ENCODE measurements at regions not wholly inside any gene's neighbourhood (a gene's known extent, or its start where the extent isn't known, plus 50 kb on each side); places are given as distances from the start of the nearest gene placed in this dataset.

GRCh38 chr11:70641369-70641768, 243.0 kb downstream of the CTTN start:
- H3K9me3 ChIP-seq (ENCODE audit: control insufficient read depth in 4 of 4, low read length in 3 of 4): no peaks in the 10 kb centered on the region
- no peak for DNase-seq (ENCODE audit: low spot score)
- no peaks in the 10 kb centered on the region for H3K27me3 ChIP-seq (ENCODE audit: control insufficient read depth in 4 of 4, insufficient read depth in 4 of 4, low read length in 3 of 4)
- TF ChIP-seq RAD21 (IDR thresholded peaks at IDR 0.05) (no peak), ATF3 (IDR thresholded peaks at IDR 0.05) (no peak), NR2F2 (IDR thresholded peaks at IDR 0.05) (no peak), HNF4A (conservative IDR thresholded peaks at IDR 0.05) (no peak)
- H3K36me3 ChIP-seq (ENCODE audit: control insufficient read depth in 4 of 4, insufficient read depth in 3 of 4, low read depth in 1 of 4, low read length in 3 of 4): no peaks in the 10 kb centered on the region
- WGBS: 72% methylated on average over 12 of the region's 12 CpGs
- H3K4me1 ChIP-seq (ENCODE audit: control insufficient read depth in 4 of 4, insufficient read depth in 4 of 4, low read length in 3 of 4): no peaks in the 10 kb centered on the region
- no peak overlapping the region for H3K9ac ChIP-seq (ENCODE audit: low read depth in 1 of 2, low read length in 2 of 2)
- H3K4me3 ChIP-seq (ENCODE audit: low read depth in 1 of 3, low read length in 3 of 3): no peak overlapping the region
- H3K27ac ChIP-seq (ENCODE audit: low read depth in 1 of 2, low read length in 2 of 2): no peak overlapping the region

GRCh38 chr11:70642266-70642665, 243.9 kb downstream of the CTTN start:
- H3K9ac ChIP-seq (ENCODE audit: low read depth in 1 of 2, low read length in 2 of 2): no peak overlapping the region
- no peaks in the 10 kb centered on the region for H3K4me1 ChIP-seq (ENCODE audit: control insufficient read depth in 4 of 4, insufficient read depth in 4 of 4, low read length in 3 of 4)
- H3K9me3 ChIP-seq (ENCODE audit: control insufficient read depth in 4 of 4, low read length in 3 of 4): no peaks in the 10 kb centered on the region
- H3K36me3 ChIP-seq (ENCODE audit: control insufficient read depth in 4 of 4, insufficient read depth in 3 of 4, low read depth in 1 of 4, low read length in 3 of 4): no peaks in the 10 kb centered on the region
- no peak for TF ChIP-seq SP1 (IDR thresholded peaks at IDR 0.05)
- TF ChIP-seq RAD21 (IDR thresholded peaks at IDR 0.05): no peak
- no peak for TF ChIP-seq REST (IDR thresholded peaks at IDR 0.05)
- no peak for TF ChIP-seq JUND (IDR thresholded peaks at IDR 0.05)
- TF ChIP-seq ZBTB33 (IDR thresholded peaks at IDR 0.05): no peak
- no peak for TF ChIP-seq HNF4A (conservative IDR thresholded peaks at IDR 0.05)
- no peak for TF ChIP-seq FOXA2 (IDR thresholded peaks at IDR 0.05)
- no peak for TF ChIP-seq ATF3 (IDR thresholded peaks at IDR 0.05)
- TF ChIP-seq GABPA (IDR thresholded peaks at IDR 0.05 in 1 of 2, conservative IDR thresholded peaks at IDR 0.05 in 1 of 2): no peak
- TF ChIP-seq EGR1 (IDR thresholded peaks at IDR 0.05; ENCODE audit: low read depth in 2 of 2): no peak
- TF ChIP-seq, protein P1, sequence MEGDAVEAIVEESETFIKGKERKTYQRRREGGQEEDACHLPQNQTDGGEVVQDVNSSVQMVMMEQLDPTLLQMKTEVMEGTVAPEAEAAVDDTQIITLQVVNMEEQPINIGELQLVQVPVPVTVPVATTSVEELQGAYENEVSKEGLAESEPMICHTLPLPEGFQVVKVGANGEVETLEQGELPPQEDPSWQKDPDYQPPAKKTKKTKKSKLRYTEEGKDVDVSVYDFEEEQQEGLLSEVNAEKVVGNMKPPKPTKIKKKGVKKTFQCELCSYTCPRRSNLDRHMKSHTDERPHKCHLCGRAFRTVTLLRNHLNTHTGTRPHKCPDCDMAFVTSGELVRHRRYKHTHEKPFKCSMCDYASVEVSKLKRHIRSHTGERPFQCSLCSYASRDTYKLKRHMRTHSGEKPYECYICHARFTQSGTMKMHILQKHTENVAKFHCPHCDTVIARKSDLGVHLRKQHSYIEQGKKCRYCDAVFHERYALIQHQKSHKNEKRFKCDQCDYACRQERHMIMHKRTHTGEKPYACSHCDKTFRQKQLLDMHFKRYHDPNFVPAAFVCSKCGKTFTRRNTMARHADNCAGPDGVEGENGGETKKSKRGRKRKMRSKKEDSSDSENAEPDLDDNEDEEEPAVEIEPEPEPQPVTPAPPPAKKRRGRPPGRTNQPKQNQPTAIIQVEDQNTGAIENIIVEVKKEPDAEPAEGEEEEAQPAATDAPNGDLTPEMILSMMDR (IDR thresholded peaks at IDR 0.05; ENCODE audit: low read depth, low read length, missing input control): no peak
- TF ChIP-seq, protein P2, sequence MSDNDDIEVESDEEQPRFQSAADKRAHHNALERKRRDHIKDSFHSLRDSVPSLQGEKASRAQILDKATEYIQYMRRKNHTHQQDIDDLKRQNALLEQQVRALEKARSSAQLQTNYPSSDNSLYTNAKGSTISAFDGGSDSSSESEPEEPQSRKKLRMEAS (IDR thresholded peaks at IDR 0.05): no peak
- TF ChIP-seq HNF4G (IDR thresholded peaks at IDR 0.05): no peak
- no peak for TF ChIP-seq FOXA1 (IDR thresholded peaks at IDR 0.05)
- no peak for TF ChIP-seq NR2F2 (IDR thresholded peaks at IDR 0.05)
- TF ChIP-seq RXRA (IDR thresholded peaks at IDR 0.05): no peak
- no peak for TF ChIP-seq TAF1 (conservative IDR thresholded peaks at IDR 0.05)
- 89% methylated on average over 14 of the region's 14 CpGs for WGBS
- DNase-seq (ENCODE audit: low spot score): no peak
- H3K27ac ChIP-seq (ENCODE audit: low read depth in 1 of 2, low read length in 2 of 2): no peak overlapping the region
- no peak overlapping the region for H3K4me3 ChIP-seq (ENCODE audit: low read depth in 1 of 3, low read length in 3 of 3)
- H3K27me3 ChIP-seq (ENCODE audit: control insufficient read depth in 4 of 4, insufficient read depth in 4 of 4, low read length in 3 of 4): no peaks in the 10 kb centered on the region

All from liver (tissue), 8 donors.